Head of caudate nucleus (tissue), 42 donors: ENCODE measurements at regions not wholly inside any gene's neighbourhood (a gene's known extent, or its start where the extent isn't known, plus 50 kb on each side); places are given as distances from the start of the nearest gene placed in this dataset.
"Not testable (repeated sequence)": the region's sequence is repeated elsewhere in the genome, so short reads cannot be mapped to it uniquely, and the experiment has no call there.

ENCODE experiments used
- DNase-seq, 42 donors: peaks; one replicate each; pipeline versions ENCODE4 v3.0.0 to v3.0.0-alpha.2; 2020 to 2021; ENCODE audit warnings: mixed read lengths in 7 of 42
- intact Hi-C: fragments of 100-400 bp; cut with DNase I; formaldehyde crosslinking; loops from one replicate; pipeline ENCODE4 v1.15.0; 2022

DNA sequence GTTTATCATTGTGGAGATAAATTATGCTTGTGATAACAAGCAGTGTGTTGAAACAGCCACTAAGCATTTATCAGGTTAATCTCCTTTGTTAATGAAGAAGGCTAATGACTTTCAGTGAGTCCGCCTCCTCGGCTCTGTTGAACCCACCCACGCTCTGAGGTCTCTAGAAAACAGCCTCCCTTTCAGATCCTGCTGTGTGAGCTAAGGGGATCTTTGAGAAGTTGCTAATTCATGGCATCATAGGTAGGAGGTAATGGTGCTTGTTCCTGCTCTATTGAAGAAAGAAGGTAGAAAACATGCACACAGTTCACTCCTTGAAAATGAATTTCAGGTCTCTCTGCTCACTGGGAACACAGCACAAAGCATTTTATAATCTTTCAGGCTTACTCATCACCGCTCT lies 483.9 kb downstream of the AACS start:
- intact Hi-C loops = no loop called here
- peak in 15 of 42 donors; percentile 22 to 74 (median 48) for DNase-seq

DNA sequence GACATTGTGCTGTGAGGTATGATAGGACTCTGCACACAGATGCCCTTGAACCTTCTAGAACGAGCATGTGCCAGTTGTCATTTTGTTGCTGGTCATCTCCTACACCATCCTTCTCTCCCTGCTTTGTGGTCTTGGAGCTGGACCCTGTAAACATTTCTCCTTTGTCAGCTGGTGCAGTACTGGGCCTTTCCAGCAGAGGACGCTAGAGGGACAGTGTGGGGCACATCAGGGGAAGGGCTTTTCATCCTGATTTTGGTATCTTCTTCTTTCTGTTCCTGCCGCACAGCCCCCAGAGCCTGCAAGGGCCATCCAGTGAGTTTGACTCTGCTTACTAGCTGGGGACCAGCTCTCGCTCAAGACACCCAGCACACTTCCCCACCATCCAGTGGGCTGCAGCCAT lies 484.6 kb downstream of the AACS start:
- DNase-seq = no peak
- intact Hi-C loops = no loop called here

DNA sequence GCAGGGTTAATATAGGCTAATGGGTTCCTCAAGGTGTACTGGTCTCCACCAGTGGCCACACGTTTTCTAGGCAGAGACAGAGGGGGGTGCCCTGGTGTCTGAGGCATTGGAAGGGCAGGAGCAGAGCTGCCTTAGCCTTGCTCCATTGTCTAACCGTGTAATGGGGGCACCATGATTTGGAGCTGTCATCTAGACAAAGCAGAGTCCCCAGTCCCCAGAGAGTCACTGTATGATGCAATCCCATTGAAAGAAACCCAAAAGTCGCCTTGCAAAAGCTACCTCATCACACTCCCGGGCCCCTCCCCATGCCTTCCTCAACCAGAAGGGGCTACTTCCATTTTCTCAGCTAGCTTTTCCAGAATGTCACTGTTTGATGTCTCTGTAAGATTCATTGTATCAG lies 487.1 kb downstream of the AACS start:
- DNase-seq = no peak

DNA sequence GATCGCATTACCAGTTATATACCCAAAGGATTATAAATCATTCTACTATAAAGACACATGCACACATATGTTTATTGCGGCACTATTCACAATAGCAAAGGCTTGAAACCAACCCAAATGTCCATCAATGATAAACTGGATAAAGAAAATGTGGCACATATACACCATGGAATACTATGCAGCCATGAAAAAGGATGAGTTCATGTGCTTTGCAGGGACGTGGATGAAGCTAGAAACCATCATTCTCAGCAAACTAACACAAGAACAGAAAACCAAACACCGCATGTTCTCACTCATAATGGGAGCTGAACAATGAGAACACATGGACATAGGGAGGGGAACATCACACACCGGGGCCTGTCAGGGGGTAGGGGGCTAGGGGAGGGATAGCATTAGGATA lies 495.8 kb downstream of the AACS start:
- DNase-seq, intact Hi-C loops: not testable (repeated sequence)

More for the DNA sequence above, 487.1 kb downstream of the AACS start:
- intact Hi-C loops = no loop called here

DNA sequence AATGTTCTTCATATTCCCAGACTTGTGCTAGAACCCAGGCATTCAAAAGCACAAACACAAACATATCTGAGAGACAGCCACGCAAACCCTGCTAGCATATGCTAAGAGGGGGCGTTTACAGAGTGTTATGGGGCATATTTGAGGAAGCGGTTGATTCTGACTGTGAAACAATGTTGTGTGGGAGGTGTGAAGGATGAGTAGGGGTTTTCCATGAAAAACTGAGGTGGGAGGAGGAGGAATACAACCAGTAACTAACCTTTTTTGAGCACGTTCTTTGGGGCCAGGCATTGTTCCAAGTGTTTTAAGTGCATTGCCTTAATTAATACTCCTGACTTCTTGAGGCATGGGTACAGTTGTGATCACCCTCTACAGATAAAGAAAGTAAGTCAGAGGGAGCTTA lies 499.5 kb downstream of the AACS start:
- intact Hi-C loops = no loop called here
- peak in 11 of 42 donors; percentile 17 to 67 (median 39) for DNase-seq

DNA sequence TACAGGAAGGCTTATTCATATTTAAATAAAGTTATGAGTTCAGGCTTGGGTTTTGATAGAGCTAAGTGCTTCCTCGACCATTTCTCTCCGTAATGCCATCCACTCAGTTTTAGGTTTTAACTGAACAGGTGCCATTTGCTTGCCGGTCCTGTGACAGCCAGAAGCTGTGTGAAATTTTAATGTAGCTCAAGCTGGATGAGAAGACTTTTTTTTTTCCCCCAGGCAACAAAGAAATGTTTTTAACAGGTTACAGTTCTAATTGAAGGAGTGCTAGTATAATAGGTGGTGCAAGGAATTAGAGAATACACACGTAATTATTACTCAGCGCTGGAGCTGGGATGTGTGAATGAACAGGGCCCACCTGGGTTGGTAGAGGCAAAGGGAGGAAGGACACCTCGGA lies 502.3 kb downstream of the AACS start:
- intact Hi-C loops = no loop called here
- DNase-seq = no peak

DNA sequence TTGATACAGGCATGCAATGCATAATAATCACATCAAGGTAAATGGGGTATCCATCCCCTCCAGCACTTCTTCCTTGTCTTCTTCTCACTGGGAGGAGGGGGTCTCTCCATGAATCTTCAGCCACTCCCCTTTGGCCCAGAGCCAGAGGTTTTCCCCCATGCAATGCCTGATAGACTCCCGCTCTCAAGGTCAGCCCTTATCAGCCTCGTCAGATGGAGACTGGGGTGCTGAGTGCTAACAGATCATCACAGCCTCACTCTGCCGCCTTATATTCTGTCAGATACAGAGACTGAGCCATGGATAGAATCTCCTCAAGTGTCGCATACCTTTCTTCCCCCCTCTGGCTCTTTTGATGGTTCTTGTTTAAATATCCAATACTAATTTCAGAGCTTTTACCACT lies 503.1 kb downstream of the AACS start:
- intact Hi-C loops = no loop called here

DNA sequence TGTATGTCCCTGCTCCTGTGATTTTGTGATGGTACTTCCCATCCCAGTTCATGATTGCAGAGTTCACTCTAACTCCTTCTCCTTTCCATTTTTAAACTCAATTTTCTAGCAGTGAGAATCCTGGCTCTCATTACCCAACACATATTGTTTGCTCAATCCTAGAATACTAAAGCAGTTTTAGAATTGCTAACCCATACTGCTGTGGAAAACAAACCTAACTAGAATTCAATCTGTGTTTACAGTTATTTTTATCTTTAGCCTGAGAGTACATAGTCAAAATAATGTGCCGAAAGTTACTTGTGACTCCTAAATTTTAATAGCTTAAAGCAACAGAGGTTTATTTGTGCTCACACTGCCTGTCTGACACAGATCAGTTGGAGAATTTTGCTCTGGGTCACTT lies 508.0 kb downstream of the AACS start:
- no peak for DNase-seq
- intact Hi-C loops = no loop called here

More for the DNA sequence above, 503.1 kb downstream of the AACS start:
- DNase-seq = no peak

DNA sequence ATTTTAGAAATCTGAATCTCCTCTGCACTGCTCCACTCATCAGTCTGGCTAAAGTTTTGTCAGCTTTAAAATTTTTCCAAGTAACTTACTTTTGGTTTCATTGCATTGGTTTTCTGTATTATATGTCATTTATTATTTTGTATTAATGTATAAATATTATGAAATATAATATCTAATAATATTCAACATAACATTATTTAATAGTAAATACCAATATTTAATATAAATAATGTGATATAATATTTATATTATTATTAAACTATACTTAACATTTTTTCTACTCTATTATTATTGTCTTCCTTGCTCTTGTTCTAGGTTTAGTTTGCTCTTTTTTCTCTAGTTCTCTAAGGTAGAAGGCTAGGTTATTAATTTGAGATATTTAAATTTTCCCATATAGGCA lies 512.1 kb downstream of the AACS start:
- DNase-seq = no peak
- intact Hi-C loops = no loop called here

DNA sequence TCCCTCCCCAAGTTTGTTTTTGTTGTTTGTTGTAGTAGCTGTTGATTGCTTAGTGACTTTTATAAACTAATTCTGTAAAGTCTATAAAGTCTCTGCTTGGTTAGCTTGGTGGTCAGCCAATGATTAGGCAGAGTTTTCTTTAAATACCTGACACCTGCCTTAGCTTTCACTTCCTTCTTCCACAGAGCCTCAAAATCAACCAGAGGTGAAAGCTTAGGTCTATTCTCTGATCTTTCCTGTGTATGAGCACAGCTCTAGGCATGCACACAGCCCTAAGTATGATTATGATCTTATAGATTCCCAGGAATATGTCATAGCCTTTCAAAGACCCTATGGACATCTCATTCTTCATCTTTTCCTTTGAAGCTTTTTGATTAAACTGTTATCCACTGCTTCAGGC lies 514.7 kb downstream of the AACS start:
- no peak for DNase-seq
- intact Hi-C loops = no loop called here

DNA sequence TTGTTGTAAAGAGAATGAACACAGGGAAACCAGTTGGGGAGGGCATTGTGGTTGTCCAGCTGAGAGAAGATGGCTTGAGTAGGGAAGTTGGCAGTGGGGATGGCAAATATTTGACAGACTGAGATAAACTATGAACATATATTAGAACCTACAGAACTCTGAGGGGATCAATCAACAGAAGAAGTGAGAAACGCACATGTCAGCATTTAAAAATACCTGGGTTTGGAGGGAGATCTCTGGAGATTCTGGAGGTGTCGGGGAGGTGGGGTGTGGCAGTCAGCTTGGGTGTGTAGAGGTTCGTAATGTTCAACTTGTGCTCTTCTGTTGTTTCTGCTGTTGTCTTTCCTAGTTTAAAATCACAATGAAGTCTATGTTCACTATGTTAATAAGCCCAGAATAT lies 517.8 kb downstream of the AACS start:
- intact Hi-C loops = no loop called here
- DNase-seq = peak in 2 of 42 donors; percentile 20

DNA sequence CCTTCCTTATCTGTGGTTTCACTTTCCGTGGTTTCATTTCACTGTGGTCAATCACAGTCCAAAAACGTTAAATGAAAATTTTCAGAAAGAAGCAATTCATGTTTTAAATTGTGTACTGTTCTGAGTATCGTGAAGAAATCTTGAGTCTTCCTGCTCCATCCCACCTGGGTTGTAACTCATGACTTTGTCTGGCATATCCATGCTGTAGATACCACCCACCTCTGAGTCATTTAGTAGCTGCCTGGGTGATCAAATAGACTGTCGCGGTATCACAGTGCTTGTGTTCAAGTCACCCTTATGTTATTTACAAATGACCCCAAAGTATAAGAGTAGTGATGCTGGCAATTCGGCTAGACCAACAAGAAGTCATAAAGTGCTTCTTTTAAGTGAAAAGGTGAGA lies 521.2 kb downstream of the AACS start:
- DNase-seq = peak in 8 of 42 donors; percentile 26 to 63 (median 39)
- intact Hi-C loops = no loop called here

DNA sequence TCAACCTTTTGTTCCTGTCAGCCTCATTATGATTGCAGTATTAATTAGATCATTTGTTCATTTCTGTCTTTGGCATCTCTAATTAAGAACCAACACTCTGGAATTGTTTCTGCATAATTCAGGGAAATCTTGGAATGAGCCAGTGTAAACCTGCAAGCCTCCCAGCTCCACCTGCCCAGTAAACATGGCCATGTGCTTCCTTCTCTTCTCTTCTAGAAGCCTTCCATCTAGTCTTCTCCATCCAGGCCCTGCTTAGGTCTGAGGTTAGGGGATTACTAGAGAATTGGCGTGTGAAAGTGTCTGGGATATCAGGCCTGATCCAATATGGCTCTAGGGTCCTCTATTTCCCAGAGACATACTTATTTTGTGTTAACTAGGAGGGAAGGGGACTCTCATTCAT lies 528.0 kb downstream of the AACS start:
- intact Hi-C loops = no loop called here
- DNase-seq = no peak

DNA sequence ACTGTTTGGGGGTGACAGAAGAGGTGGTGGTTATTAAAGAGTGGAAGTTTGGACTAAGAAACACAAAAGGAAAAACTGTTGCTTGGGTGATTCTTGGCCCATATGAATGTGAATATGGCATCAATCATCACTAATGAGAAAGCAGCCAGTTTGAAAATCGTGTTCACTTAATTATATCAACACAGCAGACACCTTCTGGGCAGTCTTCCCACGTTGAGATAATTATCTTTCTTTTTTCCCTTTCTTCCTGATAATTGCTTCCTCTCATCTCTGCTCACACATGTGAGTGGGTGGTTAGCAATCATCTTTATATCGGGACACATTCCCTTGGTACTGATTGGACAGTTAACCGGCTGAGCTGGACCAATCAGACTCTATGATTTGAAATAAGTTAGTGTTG lies 539.7 kb downstream of the AACS start:
- intact Hi-C loops = no loop called here
- no peak for DNase-seq

DNA sequence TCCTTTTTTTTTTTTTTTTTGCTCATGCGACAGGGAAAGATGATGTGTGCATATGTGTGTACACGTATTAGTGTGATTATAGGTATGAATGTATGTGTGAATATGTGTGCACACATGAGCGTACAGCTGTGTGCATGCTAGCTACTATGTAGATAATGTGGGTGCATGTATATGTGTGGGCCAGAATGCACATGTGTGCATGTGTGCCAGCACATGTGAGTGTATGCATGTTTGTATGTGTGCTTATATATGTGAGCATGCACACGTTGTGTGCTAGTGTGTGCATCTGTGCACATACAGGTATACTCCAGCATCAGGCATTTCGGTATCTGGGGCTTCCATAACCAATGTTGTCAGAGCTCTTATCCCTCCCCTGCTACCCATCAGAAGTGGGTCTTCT lies 541.1 kb downstream of the AACS start:
- DNase-seq = no peak
- intact Hi-C loops = no loop called here

DNA sequence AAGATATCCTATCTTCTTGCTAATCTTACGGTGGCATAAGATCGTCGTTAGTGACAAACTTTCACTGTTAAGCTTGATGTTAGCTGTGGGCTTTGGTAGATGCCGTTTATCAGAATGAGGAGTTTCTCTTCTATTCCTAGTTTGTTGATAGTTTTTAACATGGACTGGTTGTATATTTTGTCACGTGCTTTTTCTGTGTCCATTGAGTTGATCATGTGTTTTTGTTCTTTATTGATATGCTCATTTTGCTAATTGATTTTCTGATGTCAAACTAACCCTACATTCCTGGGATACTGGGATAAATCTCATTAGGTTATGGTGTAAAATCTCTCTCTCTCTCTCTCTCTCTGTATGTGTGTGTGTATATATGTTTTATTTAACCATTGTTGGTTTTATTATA lies 545.1 kb downstream of the AACS start:
- no peak for DNase-seq
- intact Hi-C loops = no loop called here

DNA sequence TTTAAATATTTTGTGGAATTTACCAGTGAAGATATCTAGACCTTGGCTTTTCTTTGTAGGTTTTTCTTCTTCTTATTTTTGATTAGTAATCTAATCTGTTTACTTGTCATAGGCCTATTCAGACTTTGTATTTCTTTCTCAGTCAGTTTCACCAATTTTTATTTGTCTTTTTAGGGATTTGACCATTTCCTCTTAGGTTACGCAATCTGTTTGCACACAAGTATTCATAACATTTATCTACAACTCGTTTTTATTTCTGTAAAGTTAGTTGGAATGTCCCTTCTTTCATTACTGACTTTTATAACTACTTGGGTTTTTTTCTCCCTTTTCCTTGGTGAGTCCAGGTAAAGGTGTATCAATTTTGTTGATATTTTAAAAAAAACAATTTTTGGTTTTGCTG lies 545.7 kb downstream of the AACS start:
- intact Hi-C loops = no loop called here

DNA sequence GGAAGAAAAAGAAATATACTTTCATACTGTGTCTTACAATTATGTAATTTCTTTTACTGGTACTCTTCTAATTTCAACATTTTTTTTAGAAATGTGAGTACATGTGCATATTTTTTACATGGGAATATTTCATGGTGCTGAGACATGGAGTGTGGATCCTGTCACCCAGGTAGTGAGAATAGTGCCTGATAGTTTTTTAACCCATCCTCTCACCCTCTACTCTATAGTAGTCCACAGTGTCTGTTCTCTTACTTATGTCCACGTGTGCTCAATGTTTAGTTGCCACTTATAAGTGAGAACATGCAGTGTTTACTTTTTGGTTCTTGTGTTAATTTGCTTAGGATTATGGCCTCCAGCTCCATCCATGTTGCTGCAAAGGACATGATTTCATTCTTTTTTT lies 548.8 kb downstream of the AACS start:
- intact Hi-C loops = no loop called here
- no peak for DNase-seq

More for the DNA sequence above, 545.7 kb downstream of the AACS start:
- DNase-seq = no peak

DNA sequence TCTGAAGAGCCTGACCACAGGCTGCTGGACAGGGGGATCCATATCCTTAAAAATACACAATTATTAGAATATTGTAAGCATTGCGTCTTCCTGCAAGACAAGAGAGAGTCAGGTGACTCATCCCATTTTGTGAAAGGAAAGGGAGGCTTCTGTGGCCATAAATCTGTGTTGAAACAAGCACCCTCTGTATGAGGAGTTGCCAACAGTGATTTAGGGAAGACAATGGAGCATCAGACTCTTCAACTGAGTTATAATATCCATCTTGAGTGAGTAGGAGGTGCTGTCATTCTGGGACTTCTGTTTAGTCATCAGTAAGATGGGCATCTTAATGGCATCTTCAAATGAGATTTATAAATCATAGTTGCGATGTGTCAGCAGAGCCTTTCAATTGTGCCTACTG lies 554.5 kb downstream of the AACS start:
- DNase-seq = no peak
- intact Hi-C loops = no loop called here

DNA sequence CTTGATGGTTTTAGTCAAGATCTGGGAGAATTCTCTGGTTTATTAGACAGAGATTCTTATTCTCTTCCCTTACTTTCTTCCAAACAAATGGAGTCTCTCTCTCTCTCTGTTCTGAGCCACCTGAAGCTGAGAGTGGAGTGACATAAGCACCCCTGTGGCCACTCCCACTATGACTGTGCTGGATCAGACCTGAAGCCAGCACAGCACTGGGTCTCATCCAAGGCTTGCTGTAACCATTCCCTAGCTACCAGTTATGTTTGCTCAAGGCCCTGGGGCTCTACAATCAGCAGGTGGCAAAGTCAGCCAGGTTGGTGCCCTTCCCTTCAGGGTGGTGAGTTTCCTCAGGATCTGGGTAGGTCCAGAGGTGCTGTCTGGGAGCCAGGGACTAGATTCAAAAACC lies 568.5 kb downstream of the AACS start:
- intact Hi-C loops = no loop called here
- DNase-seq = no peak

DNA sequence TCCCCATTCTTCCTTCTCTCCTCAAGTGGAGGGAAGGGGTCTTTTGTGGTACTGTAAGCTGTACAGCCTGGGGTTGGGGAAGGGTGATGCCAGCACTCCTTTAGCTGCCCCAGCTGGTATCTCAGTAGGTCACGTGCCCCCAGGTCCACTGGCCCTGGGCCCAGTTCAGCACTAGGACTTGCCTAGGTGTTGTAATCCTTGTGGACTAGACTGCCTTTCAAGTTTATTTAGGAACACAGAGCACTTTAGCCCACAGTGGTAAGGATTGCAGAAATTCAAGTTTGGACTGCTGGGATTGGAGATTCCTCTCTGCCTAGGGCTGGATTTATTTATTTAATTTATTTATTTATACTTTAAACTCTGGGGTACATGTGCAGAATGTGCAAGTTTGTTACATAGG lies 569.6 kb downstream of the AACS start:
- intact Hi-C loops = no loop called here
- DNase-seq = no peak

DNA sequence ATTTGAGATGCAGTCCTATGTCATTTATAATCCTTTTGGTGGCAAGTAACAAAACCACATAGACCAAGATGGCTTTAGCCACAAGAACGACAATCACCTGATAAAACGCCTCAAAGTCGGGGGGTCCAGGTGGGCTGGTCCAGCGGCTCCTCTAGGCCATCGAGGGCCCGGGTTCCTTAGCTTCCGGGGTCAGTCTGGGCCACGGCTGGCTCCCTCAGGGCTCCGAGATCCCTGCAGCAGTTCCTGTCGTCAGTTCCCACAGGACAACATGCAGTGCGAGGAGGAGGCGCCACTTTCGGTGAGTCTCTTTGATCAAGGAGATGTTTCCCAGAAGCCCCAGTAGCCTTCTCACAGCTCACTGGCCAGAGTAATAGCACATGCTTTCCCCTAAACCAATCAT lies 574.6 kb downstream of the AACS start:
- no peak for DNase-seq
- intact Hi-C loops = no loop called here
